ENCODE measurements at regions not wholly inside any gene's neighbourhood (a gene's known extent, or its start where the extent isn't known, plus 50 kb on each side); places are given as distances from the start of the nearest gene placed in this dataset.

GRCh38 chr3:105260385-105260784, 106.3 kb upstream of the ALCAM start:
- H3K56ac ChIP-seq (replicated peaks; ENCODE audit: insufficient read length, low read depth, low read length), result no peak overlapping the region

More at GRCh38 chr3:105260385-105260784, 106.3 kb upstream of the ALCAM start:
- Histone ChIP-seq H3K27ac (ENCODE audit: low read depth, low read length) (no peak overlapping the region), H2AK5ac (ENCODE audit: low read depth, low read length) (no peak overlapping the region), H3K9ac (replicated peaks in 1 of 4; ENCODE audit: extremely low read depth in 1 of 4, low read depth in 3 of 4, low read length in 3 of 4) (no peak overlapping the region), H3K4me1 (replicated peaks in 1 of 4; ENCODE audit: control insufficient read depth in 3 of 4, insufficient read depth in 4 of 4, low read length in 3 of 4) (no peaks in the 10 kb centered on the region), H4K20me1 (replicated peaks in 1 of 2; ENCODE audit: control insufficient read depth in 1 of 2, insufficient read depth in 2 of 2, low read length in 2 of 2) (no peaks in the 10 kb centered on the region), H3K36me3 (ENCODE audit: control insufficient read depth in 2 of 4, insufficient read depth in 4 of 4, low read length in 3 of 4) (no peaks in the 10 kb centered on the region), H2BK12ac (ENCODE audit: low read depth, low read length) (no peak overlapping the region), H2BK5ac (ENCODE audit: low read depth, low read length) (no peak overlapping the region), H3K27me3 (replicated peaks in 1 of 4; ENCODE audit: control insufficient read depth in 3 of 4, extremely low read depth in 1 of 4, insufficient read depth in 3 of 4, low read length in 3 of 4) (no peaks in the 10 kb centered on the region), H2BK20ac (ENCODE audit: low read length) (no peak overlapping the region), H2BK120ac (replicated peaks; ENCODE audit: low read depth, low read length) (no peak overlapping the region), H3K23me2 (ENCODE audit: low read depth, low read length) (no peaks in the 10 kb centered on the region), H3K4ac (replicated peaks; ENCODE audit: insufficient read length, low read depth, low read length) (no peak overlapping the region), H2AFZ (ENCODE audit: low read length) (no peak overlapping the region), H3K23ac (ENCODE audit: insufficient read length) (no peak overlapping the region), H3K18ac (ENCODE audit: extremely low read depth, low read length) (no peak overlapping the region), H3K4me3 (ENCODE audit: extremely low read depth in 1 of 4, insufficient read depth in 2 of 4, low read depth in 3 of 4, low read length in 4 of 4) (no peak overlapping the region), H2BK15ac (ENCODE audit: low read length) (no peak overlapping the region), H3K14ac (ENCODE audit: insufficient read length) (no peak overlapping the region), H3K79me2 (ENCODE audit: control insufficient read depth in 1 of 2, insufficient read depth in 2 of 2, low read length in 2 of 2) (no peaks in the 10 kb centered on the region), H4K5ac (ENCODE audit: insufficient read length, low read depth, low read length) (no peak overlapping the region), H4K91ac (replicated peaks; ENCODE audit: insufficient read length, low read length) (no peak overlapping the region), H3K4me2 (ENCODE audit: insufficient read depth in 1 of 2, low read depth in 2 of 2, low read length in 2 of 2) (no peak overlapping the region), H3K9me3 (ENCODE audit: insufficient read depth in 2 of 2, low read depth in 1 of 2, low read length in 1 of 2) (peaks cover 6 to 7% of the 10 kb centered on the region in 2 experiments; a peak in 3 of 4 replicates), H4K8ac (ENCODE audit: extremely low read depth, insufficient read depth, low read length) (no peak overlapping the region), H3K79me1 (ENCODE audit: low read depth, low read length) (no peaks in the 10 kb centered on the region)
- 100% methylated on average over 4 of the region's 4 CpGs; no CpG with 5 or more reads in 1 of the 2 experiments for WGBS, 2 experiments (ENCODE audit: extremely low coverage in 1 of 2, insufficient coverage in 1 of 2, insufficient read length in 1 of 2, insufficient replicate concordance in 2 of 2, low coverage in 1 of 2, low lambda C conversion rate in 2 of 2, missing lambda C conversion rate in 1 of 2)
- FAIRE-seq, result no peak
- ChIA-PET CTCF (ENCODE audit: partially characterized antibody) (no interaction called here), POLR2A (ENCODE audit: partially characterized antibody) (no interaction called here)
- no peak for DNase-seq (ENCODE audit: low read depth in 1 of 2, low spot score in 2 of 2)
- TF ChIP-seq RFX5 (IDR thresholded peaks at IDR 0.05; ENCODE audit: borderline replicate concordance, low read depth, low read length) (no peak), CBX5 (IDR thresholded peaks at IDR 0.05; ENCODE audit: low read depth, low read length) (no peak), MAFK (IDR thresholded peaks at IDR 0.05; ENCODE audit: low read depth, low read length) (no peak), GABPA (IDR thresholded peaks at IDR 0.05; ENCODE audit: borderline replicate concordance, insufficient read depth, low read length) (no peak), YY1 (IDR thresholded peaks at IDR 0.05; ENCODE audit: low read depth, low read length) (no peak)
